ENCODE measurements at regions not wholly inside any gene's neighbourhood (a gene's known extent, or its start where the extent isn't known, plus 50 kb on each side); places are given as distances from the start of the nearest gene placed in this dataset.

DNA sequence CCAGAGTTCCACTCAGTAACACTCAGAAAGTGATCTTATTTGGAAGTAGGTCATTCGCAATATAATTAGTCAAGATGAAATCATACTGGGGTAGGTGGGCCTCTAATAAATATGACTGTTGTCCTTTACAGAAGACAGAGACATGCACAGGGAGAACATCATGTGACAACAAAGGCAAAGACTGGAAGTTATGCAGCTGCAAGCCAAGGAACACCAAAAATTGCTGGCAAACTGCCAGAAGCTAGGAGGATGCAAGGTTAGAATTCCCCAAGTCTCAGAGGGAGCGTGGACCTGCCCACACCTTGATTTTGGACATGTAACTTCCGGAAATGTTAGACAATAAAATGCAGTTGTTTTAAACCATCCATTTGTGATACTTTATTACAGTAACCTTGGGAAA lies 471.5 kb upstream of the AGTR1 start:
- no peak for DNase-seq (ENCODE audit: low spot score)

DNA sequence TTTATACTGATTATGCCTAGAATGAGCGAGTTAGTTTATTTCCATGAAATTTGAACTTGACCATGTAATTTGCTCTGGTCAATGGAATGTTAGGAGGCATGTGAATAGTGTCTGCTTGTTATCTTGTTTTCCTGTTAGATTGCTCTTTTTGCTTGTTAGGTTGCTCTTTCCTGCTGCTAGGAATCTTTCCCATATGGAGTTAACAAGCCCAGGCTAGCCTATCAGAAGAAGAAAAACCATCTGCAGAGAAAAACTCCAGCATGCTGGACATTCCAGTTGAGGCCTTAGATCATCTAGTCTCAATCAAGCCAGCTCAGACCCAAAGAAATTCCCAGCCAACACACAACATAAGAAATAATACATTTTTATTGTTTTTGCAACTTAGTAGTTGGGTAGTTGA lies 470.2 kb upstream of the AGTR1 start:
- DNase-seq (ENCODE audit: low spot score): no peak

GRCh38 chr3:148229107-148229506 lies 468.6 kb upstream of the AGTR1 start:
- DNase-seq (ENCODE audit: low spot score): no peak

DNA sequence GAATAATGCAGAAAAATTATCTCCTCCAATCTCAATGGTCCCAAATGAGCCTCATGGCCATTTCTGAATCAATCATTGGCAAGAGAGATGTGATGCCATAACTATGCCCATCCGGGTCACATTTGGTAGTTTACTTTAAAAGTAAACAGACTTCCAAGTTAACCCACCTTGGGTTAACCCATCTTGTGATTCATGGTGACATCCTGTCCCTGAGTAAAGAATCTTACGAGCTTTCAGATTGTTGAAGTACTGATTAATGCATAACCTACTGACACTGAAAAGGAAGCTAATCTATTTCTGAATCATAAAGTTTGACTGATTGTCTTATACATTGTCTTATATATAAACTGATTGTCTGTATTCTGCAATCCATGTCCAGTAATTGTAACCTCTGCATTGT lies 467.2 kb upstream of the AGTR1 start:
- DNase-seq (ENCODE audit: low spot score): no peak

- DNase-seq (ENCODE audit: low spot score): no peak
These were observed 465.3 kb upstream of the AGTR1 start for GRCh38 chr3:148232389-148232788.

DNA sequence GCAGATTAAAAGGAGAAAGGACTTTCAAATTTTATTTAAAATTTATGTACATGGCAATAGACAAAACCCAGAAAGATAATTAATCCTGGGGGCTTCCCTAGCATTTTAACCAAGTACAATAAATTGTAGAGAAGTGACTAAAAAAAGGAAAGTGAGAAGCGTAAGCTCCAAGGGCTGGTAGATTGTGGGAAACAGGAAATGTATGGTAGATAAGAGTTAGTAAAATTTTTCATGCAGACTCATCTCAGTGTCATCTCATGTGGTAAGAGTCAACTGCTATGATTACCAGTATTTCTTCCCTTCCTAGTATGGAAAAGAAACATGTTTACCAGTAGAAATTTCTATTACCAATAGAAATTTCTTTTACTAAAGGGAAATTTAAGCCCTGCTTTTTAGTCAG lies 464.3 kb upstream of the AGTR1 start:
- DNase-seq (ENCODE audit: low spot score): no peak

GRCh38 chr3:148234536-148234935 lies 463.2 kb upstream of the AGTR1 start:
- no peak for DNase-seq (ENCODE audit: low spot score)

DNA sequence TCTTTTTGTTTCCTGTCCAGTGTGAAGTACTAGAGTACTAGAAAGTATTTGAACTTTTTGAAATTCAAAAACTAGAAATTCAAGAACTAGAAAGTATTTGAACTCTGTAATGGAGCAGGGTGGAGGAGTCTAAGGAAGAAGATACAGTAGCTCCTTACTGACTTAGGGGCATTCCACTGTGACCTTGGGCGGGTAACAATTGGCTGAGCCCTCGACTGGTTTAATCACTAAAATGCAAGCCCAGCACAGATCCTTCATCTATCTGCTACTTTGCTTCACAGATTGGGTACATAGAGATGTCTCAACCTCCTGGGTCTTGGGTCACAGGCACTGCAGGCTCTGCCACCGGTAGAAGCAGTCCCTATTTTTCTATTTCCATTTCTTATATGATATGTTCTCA lies 462.1 kb upstream of the AGTR1 start:
- no peak for DNase-seq (ENCODE audit: low spot score)

DNA sequence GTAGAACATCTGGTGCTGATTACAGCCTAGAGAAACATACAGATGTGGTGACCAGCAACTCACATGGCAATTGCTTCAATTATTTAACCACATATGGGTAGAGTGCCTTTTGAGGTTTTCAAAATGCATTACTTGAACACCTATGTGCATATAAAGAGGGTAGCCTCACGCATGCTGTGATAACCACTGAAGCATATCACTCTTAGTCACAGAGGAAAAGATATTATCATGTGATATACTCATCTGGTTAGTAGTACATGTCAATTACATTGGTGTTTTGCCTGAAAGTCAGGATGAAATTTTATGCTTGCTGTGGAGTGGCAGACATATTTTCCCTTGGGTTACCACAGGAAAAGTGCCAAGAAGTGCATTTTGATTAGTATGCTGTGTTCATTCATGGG lies 459.3 kb upstream of the AGTR1 start:
- DNase-seq (ENCODE audit: low spot score): no peak

GRCh38 chr3:148240351-148240750 lies 457.4 kb upstream of the AGTR1 start:
- no peak for DNase-seq (ENCODE audit: low spot score)

DNA sequence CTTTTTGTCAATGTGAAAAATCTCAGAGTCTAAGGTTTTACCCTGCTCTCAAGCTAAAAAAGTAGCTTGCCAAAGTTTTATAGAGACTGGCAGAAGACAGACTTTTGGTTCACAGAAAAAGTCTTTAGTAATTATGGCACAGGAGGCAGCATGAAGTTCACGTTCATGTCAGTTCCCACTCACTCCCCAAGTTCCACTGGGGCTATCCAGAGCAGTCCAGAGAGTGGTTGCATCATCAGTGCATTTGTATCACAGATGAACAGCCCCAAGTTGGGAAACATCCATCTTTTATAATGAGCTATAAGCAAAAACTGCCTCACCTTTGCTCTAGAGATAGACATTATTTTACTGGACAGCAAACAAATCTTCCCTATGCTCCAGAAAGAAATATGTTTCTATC lies 454.1 kb upstream of the AGTR1 start:
- no peak for DNase-seq (ENCODE audit: low spot score)

DNA sequence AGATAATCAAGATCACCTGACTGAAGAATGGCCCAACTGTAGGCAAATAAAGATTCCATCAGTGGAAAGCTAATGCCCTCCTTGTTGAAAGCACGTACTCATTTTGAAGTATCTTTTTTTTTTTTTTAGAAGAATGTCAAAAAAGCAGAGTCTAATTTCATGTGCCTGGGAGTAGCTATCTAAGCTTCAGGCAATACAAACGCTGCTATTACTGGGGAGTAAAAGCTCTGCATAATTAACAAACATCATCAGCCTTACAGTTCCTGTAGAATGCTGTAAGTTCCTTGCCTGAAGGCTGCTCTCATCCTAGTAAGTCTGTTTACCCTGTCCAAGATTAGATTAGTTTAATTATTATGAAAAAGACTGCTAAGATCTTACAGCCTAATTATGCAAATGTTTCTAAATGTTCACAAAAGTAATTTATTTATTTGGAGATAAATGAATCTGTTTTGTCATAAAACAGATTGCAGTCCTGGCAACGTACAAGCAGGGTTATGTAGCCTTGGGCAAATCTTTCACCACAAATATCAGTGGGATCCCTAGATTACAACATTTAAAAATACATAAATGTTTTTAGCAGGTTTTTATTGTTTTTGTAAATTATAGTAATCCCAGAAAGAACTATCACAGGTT lies 451.3 kb upstream of the AGTR1 start:
- no peak for DNase-seq (ENCODE audit: low spot score)

DNA sequence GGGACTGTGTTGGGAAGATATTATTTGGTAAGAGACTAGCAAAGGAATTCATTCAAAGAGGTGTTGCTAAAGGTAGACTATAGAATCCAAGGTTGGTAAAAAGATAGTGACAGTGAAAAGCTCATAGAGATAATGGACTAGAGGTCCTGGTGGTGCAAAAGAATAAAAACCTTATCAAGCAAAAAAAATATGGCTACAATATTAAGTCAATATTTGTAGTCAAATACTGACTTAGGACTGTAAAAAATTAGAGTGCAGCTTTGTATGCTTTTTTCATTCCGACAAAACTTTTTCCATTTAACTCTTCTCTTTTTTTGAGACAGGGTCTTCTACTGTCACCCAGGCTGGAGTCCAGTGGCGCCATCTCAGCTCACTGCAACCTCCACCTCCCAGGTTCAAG lies 444.0 kb upstream of the AGTR1 start:
- DNase-seq (ENCODE audit: low spot score): no peak

DNA sequence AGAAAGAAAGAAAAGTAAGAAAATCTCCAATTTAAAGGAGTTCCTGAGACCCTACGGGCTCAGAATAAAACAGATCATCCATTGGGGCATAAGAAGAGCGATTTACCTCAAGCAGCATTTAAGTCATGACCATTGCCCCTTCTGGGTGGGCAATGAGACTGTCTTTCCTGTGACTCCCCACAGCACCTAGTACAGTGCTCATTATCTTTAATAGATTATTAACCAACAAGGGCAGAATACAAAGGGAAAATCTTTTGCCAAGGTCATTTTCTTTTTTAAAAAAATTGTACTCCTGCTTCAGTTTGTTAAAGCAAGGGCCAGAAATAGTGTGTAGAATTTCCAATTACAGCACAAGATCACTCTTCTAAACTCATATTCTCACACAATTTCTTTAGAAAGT lies 443.3 kb upstream of the AGTR1 start:
- DNase-seq (ENCODE audit: low spot score): no peak

- no peak for DNase-seq (ENCODE audit: low spot score)
These were observed 441.4 kb upstream of the AGTR1 start for GRCh38 chr3:148255981-148256969.

GRCh38 chr3:148262980-148263379 lies 434.7 kb upstream of the AGTR1 start:
- no peak for DNase-seq (ENCODE audit: low spot score)

DNA sequence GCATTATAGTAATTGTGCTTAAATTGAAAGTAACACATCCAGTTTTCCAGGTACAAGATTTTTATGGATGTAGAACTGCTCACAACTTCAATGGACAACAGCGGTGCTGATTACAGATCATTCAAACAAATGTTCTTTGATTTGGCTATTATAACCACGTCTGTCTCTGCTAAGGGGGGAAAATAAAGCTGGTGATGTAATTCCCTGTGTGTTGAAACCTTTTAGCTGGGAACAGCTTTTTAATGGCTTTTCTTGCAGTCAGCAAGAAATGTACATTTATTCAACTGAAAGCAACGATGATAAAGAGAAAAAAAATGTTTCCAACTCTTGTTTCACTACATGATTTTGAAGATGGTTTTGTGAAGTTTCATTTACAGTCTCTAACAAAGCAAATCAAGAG lies 431.9 kb upstream of the AGTR1 start:
- DNase-seq (ENCODE audit: low spot score): no peak

DNA sequence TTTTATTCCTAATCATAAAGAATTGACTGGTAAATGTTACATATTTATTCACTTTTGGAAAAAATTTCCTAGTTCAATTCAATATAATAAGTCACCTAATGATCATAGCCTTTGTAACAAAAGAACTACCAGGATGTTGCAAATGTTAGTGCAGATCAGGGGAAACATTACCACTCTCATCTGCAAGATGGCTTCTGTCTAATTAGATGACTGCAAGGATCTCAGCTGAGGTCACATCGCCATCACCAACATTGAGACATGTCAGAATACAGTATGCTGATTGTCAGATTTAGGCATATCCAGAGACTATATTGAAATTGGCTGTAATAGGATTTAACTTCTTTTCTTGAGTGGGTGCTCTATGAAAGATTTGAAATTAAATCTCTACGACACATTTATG lies 431.4 kb upstream of the AGTR1 start:
- DNase-seq (ENCODE audit: low spot score): no peak

DNA sequence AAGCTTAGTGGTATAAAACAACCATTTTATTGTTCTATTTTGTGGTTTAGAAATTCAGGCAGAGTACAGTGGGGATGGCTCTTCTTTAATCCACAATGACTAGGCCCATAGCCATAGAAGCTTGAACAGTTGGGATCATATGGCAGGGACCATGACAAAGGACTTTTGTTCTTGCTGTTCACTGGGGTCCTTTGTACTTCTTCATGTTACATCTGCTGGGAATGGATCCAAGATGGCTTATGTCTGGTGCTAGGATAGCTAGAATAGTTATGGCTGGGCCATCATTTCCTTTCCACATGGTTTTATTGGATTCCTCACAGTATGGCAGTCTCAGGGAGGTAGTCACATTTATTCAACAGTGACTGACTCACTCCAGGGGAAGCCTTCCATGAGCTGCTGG lies 427.9 kb upstream of the AGTR1 start:
- no peak for DNase-seq (ENCODE audit: low spot score)

- DNase-seq (ENCODE audit: low spot score): no peak
These were observed 417.0 kb upstream of the AGTR1 start for GRCh38 chr3:148280623-148281242.

DNA sequence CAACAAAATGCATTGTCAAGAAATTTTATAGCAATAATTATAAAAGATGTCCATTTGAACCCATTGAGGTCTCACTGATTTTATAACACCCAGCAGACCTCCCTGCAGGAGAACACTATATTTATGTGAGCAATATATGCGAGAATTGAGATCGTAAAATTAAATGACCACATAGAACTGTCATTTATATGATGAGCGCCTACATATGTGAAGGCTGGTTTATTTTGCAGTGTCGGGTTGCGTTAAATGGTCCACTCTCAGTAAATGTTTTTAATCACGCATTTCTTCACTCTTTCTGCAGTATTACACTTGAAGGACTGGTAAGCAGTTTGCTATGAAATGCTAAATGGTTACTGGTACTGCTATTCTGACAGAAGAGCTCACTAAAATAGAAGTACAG lies 408.5 kb upstream of the AGTR1 start:
- no peak for DNase-seq (ENCODE audit: low spot score)

DNA sequence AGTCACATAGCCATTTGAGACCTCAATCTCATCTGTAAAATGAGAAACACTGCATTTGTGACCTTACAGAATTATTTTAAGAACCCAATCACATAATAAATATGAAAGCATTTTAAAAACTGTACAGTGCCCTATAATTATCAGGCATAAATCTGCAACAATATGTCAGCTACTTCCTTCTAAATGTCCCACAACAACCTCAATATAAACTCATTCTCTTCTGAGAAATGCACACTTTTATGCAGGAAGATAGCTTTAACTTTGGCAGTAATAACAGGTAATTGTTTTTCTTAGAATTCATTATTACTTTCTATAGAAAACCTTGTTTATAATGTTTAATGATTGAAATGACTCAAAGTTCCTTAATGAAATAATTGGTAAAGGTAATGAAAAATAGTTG lies 400.7 kb upstream of the AGTR1 start:
- no peak for DNase-seq (ENCODE audit: low spot score)

GRCh38 chr3:148307443-148307843 lies 390.3 kb upstream of the AGTR1 start:
- DNase-seq (ENCODE audit: low spot score): no peak
